ENCODE measurements at regions not wholly inside any gene's neighbourhood (a gene's known extent, or its start where the extent isn't known, plus 50 kb on each side); places are given as distances from the start of the nearest gene placed in this dataset.

DNA sequence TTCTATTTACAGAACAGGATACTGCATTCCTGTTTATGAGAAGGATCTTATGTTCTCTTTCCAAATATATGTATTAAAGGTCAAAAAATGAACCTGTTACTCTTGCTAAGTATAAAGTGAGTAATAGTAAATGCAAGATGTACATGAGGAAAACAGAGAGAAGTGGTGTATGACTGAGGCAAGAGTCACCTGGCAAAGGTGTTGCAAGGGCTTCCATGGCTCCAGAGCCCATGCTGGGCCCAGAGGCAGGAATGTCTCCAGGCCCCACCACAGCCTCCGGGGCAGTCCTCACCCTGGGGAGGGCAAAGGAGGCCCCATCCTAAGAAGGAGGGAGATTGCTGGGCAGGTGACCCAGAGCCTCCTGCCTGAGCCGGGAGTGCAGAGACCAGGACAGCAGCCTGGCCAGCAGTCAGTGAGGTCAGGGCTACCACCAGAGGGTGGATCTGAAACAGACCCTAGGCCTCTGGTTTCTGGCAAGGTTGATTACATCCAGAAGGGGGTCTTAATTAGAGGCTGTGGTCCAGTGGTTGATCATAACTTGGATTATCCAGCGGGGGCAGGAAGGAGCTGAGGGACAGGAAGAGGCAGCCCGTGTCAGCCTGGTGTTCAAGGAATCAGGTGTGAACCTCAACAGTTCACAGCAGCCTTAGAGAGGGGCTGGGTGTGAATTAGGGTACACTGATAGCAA lies 57.3 kb upstream of the CPLX2 start:
- H3K4me3 ChIP-seq (ENCODE audit: low read depth, low read length), result no peak overlapping the region

DNA sequence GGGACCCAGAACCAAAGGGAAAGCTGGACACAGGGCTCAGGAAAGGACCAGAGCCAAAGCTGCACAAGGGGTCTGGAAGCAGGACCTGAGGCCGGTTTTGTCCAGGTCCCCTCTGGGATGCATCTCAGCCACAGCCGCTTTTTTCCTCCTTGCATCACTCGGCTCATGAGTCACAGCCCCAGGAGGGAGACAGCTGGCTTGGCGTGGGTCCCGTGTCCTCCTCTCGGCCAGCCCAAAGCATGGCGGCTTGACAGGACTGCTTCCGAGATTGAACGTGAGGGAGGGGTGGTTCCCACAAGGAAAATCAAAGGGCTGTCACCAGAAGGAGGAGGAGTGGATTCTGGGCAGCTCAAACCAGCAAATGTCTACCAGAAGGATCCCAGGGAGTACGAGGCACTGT lies 56.7 kb upstream of the CPLX2 start:
- DNase-seq (ENCODE audit: low read depth), result peak; percentile 13
- H3K4me3 ChIP-seq (ENCODE audit: low read depth, low read length), result no peak overlapping the region
- TF ChIP-seq, protein P1, sequence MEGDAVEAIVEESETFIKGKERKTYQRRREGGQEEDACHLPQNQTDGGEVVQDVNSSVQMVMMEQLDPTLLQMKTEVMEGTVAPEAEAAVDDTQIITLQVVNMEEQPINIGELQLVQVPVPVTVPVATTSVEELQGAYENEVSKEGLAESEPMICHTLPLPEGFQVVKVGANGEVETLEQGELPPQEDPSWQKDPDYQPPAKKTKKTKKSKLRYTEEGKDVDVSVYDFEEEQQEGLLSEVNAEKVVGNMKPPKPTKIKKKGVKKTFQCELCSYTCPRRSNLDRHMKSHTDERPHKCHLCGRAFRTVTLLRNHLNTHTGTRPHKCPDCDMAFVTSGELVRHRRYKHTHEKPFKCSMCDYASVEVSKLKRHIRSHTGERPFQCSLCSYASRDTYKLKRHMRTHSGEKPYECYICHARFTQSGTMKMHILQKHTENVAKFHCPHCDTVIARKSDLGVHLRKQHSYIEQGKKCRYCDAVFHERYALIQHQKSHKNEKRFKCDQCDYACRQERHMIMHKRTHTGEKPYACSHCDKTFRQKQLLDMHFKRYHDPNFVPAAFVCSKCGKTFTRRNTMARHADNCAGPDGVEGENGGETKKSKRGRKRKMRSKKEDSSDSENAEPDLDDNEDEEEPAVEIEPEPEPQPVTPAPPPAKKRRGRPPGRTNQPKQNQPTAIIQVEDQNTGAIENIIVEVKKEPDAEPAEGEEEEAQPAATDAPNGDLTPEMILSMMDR (IDR thresholded peaks at IDR 0.05; ENCODE audit: control insufficient read depth, extremely low read depth, insufficient read depth), result no peak

More for the DNA sequence above, 57.3 kb upstream of the CPLX2 start:
- TF ChIP-seq, protein P1 (IDR thresholded peaks at IDR 0.05; ENCODE audit: control insufficient read depth, extremely low read depth, insufficient read depth), result no peak
- DNase-seq (ENCODE audit: low read depth), result no peak

DNA sequence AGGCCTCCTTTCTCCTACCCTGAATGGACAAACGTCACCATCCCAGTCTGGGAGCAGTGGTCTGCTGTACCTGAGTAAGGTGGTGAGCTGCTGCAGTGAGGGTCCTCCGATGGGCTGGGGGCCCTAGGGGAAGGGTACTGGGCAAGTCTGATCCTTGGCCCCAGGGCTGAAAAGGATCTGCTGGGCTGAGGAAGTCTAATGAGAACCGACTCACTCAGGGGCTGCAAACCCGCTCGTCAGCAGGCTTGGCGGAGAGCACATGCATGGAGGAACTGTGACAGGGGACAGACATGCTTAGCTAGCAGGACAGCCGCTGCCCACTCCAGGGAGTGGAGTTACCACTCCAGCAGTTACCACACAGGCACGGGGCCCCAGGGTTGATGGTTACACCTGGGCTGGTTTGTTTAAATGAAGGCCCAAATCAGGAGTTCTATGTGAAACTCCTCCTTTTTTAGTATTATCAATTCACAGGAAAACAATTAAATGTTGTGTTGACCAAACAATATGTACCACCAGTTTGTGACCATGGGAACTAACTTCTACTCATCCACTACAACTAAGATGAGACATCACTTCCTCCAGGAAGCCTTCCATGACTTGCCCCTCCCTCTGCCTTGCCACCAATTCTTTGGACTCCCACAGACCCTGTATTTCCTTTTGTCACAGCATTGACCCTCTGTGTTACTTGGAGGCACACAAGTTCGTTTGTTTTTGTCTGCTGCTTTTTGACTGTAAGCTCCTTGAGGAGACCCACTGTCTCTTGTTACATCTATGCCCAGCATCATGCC lies 56.1 kb upstream of the CPLX2 start:
- DNase-seq (ENCODE audit: low read depth), result no peak
- H3K4me3 ChIP-seq (ENCODE audit: low read depth, low read length), result no peak overlapping the region
- TF ChIP-seq, protein P1 (IDR thresholded peaks at IDR 0.05; ENCODE audit: control insufficient read depth, extremely low read depth, insufficient read depth), result no peak

DNA sequence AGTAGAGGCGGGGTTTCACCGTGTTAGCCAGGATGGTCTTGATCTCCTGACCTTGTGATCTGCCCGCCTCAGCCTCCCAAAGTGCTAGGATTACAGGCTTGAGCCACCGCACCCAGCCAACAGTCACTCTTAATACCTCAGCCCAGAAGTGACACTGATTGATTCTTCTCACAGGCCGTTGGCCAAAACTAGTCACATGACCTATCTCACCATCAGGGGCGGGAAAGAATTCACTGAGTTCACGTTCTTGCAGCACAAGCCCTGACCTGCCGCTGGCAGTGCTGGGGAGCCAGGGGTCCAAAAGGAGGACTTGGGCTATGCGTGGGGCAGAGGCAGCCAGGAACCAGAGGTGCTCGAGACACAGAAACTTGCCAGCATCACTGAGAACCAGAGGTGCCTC lies 55.0 kb upstream of the CPLX2 start:
- no peak for DNase-seq (ENCODE audit: low read depth)
- TF ChIP-seq, protein P1 (IDR thresholded peaks at IDR 0.05; ENCODE audit: control insufficient read depth, extremely low read depth, insufficient read depth), result no peak
- H3K4me3 ChIP-seq (ENCODE audit: low read depth, low read length), result no peak overlapping the region

DNA sequence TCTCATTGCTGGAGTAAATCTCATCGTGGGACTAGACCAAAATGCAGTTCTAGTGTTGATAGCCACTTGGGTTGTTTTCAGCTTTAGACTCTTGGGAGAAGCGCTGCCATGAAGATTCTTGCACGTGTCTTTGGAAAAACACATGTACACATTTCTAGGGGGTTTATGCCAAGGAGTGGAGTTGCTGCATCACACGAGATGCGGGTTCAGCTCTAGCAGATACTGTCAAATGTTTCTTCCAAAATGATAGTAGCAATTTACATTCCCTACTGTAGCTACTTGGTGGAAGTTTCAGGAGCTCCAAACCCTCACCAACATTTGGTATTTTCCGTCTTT lies 52.3 kb upstream of the CPLX2 start:
- TF ChIP-seq, protein P1 (IDR thresholded peaks at IDR 0.05; ENCODE audit: control insufficient read depth, extremely low read depth, insufficient read depth), result no peak
- no peak for DNase-seq (ENCODE audit: low read depth)
- H3K4me3 ChIP-seq (ENCODE audit: low read depth, low read length), result no peak overlapping the region

DNA sequence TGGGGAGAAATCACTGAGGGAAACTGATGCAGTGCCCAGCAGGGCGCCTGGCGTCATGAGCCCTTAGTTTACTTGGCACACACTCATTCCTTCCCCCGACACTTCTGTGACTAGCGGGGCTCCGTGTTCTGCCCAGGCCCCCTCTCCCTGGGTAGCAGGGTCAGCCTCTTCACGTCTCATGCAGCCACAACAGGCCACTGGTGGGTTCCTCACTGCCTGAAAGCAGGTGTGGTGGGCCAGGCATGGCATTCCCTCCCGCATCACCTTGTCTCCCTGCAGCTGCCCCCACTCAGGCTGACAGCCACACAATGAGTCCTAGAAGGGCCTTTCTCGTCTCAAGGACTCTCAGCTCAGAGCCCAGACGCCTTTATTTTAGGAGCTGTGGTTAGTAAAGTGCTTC lies 51.1 kb upstream of the CPLX2 start:
- no peak for DNase-seq (ENCODE audit: low read depth)
- TF ChIP-seq, protein P1 (IDR thresholded peaks at IDR 0.05; ENCODE audit: control insufficient read depth, extremely low read depth, insufficient read depth), result no peak
- no peak overlapping the region for H3K4me3 ChIP-seq (ENCODE audit: low read depth, low read length)
